ENCODE measurements at regions not wholly inside any gene's neighbourhood (a gene's known extent, or its start where the extent isn't known, plus 50 kb on each side); places are given as distances from the start of the nearest gene placed in this dataset.

DNA sequence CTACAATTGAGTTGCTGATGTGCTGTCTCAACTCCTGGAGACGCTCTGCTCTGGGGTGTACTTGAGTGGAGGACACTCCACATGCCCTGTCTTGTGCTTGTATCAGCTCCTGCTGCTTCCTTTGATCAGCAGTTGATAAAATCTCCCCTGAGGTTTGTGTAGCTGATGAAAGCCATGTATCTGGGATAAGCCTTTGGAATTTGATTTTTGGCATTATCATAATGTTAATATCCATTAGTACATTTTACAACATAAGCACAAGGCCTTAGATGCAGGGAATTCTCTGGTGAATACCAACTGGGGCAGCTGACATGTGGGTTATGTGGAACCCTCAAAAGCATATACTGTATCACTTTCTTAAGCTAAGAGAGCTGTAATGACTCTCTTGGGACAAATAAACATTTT lies 222.7 kb upstream of the ITGA4 start:
- intact Hi-C loops (cut with DNase I): no loop called here
- DNase-seq: no peak

DNA sequence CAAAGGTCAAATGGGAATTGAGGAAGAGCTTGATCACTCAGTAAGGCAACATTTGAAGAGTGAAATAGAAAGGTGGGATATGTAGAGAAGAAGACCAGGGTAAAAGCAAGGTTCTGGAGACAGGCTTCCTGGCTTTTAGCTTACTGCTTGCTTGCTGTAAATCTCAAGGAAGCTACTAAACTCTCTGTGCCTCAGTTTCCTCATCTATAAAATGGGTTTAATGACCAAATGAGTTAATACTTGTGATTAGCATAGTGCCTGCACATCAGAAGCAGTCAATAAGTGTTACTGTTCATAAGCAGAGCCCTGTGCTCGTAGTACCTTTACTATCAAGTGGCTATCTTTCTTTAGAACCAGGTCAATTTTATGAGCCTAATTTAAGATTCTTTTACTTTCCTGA lies 222.2 kb upstream of the ITGA4 start:
- intact Hi-C loops (cut with DNase I): no loop called here
- DNase-seq: no peak

- no peak for DNase-seq
- intact Hi-C loops (cut with DNase I): no loop called here
Observed at GRCh38 chr2:181235683-181236459, 221.3 kb upstream of the ITGA4 start.

GRCh38 chr2:181239201-181239799 lies 217.9 kb upstream of the ITGA4 start:
- intact Hi-C loops (cut with DNase I): no loop called here
- DNase-seq: no peak

GRCh38 chr2:181240844-181241243 lies 216.3 kb upstream of the ITGA4 start:
- intact Hi-C loops (cut with DNase I): no loop called here
- DNase-seq: no peak

DNA sequence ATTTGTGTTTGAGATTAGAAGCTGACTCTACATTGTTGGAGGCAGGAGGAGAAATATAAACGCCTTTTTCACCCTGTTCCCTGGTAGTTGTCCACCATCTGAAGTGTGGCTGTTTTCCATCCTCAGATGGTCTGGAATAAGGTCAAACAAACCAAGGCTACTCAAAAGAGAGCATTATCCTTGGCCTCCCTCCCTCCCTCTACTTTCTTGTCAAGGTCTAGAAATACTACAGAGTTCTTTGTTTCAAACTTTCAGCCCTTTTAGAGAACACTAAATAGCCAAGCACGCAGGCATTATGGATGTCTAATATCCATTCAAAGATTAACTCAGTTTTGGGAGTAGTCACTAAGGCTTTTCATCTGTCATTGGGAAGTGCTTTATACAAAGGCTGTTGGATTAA lies 215.8 kb upstream of the ITGA4 start:
- DNase-seq: no peak
- intact Hi-C loops (cut with DNase I): no loop called here

DNA sequence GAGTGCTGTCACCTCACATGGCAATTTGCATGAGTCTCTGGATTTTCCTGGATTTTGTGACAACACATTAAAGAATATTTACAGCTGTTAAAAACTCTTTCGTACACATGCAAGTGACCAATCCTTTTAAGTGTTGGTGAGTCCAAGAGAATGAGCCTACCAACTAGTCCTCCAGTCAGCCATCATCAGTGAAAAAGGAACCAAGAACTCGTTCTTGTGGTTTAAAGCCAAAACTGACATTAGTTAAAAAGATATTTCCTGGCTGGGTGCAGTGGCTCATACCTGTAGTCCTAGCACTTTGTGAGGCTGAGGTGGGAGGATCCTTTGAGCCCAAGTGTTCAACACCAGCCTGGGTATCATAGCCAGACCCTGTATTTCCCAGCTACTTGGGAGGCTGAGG lies 215.4 kb upstream of the ITGA4 start:
- intact Hi-C loops (cut with DNase I): no loop called here
- DNase-seq: no peak

DNA sequence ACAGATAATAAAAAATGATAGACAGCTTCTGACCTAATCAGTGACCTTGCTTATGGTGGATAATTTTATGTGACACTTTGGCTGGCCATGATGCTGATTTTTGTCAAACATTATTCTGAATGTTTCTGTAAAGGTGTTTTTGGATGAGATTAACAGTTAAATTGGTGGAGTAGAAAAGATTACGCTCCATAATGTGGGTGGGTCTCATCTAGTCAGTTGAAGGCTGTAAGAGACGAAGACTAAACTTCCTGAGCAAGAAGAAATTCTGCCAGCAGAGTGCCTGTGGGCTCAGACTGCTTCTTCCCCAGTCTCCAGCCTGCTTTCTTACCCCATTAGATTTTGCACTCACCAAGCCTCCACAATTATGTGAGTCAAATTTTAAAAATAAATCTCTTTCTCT lies 214.9 kb upstream of the ITGA4 start:
- no peak for DNase-seq
- intact Hi-C loops (cut with DNase I): no loop called here

GRCh38 chr2:181243319-181243718 lies 213.9 kb upstream of the ITGA4 start:
- DNase-seq: no peak
- intact Hi-C loops (cut with DNase I): no loop called here

DNA sequence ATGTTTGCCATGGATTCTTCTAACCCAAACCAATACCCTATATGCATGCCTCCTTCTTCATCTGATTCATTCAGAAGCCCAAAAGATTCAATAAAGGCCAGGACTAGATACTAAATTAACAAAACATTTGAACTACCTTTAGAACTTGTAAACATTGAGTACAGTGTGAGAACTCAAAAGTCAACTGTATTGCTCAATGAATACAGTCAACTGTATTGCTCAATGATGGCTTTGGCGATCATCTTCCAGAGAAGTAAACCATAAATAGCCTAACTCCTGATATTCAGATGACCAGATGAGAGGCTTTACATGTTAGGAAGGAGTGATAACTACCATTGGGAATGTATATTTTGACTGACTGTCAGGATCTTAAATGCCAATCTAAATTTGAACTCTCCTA lies 206.5 kb upstream of the ITGA4 start:
- no peak for DNase-seq
- intact Hi-C loops (cut with DNase I): no loop called here

- no peak for DNase-seq
- intact Hi-C loops (cut with DNase I): no loop called here
Observed at GRCh38 chr2:181252262-181253148, 204.7 kb upstream of the ITGA4 start.

DNA sequence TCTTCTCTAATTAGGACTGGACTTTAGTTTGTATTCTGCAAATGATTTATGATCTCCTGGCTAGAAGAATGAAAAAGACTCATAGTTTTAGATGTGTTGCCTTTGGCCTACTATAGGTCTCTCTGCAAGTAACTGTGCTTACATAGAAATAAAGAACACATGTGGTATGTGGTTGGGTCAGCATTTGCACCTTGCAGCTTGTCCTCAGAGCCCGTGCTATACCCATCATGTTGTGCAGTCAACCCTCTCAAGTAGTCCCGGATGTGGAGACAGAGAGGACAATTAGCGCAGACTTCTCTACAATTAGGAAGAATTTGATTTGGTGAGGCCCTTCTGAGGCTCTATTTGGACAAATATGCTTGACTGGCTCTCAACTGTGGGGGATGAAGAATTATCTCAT lies 203.7 kb upstream of the ITGA4 start:
- DNase-seq: no peak
- intact Hi-C loops (cut with DNase I): no loop called here

GRCh38 chr2:181255651-181256050 lies 201.5 kb upstream of the ITGA4 start:
- intact Hi-C loops (cut with DNase I): no loop called here

DNA sequence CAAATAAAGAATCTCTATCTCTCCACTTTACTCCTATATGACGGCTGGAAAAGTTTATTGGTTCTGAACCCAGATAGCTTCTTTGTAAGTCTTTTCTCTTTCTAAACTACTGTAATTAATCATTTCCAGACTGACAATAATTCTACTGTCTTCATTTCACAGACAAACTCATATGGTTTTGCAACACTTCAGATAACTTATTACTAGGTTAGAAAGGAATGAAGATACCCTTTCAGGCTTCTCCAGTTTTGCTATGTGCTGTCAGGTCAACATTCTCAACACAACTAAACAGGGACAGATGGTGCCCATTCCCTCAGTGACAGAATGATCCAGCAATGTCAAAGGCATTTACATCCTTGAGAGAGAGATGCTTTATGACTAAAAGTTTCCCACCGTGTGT lies 198.5 kb upstream of the ITGA4 start:
- no peak for DNase-seq
- intact Hi-C loops (cut with DNase I): no loop called here

More at GRCh38 chr2:181255651-181256050, 201.5 kb upstream of the ITGA4 start:
- no peak for DNase-seq

DNA sequence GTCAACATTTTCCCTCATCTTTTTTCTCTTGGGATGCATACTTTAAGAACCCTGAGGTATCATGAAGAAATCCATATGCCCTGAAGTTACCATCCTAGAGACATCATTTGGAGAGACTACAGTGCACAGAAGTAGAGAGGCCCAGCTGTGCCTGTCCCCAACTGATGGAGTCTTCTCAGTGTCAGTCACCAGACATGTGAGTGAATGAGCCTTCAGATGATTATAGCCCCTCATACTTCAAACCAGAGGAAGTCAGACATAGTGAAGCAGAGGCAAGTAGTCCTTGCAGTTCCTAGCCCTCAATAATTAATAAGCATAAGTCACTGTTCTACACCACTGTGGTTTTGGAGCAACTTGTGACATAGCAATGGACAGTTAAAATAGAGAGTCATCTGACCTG lies 194.4 kb upstream of the ITGA4 start:
- intact Hi-C loops (cut with DNase I): no loop called here
- DNase-seq: no peak

- DNase-seq: no peak
- intact Hi-C loops (cut with DNase I): no loop called here
Observed at GRCh38 chr2:181264001-181264400, 193.2 kb upstream of the ITGA4 start.

DNA sequence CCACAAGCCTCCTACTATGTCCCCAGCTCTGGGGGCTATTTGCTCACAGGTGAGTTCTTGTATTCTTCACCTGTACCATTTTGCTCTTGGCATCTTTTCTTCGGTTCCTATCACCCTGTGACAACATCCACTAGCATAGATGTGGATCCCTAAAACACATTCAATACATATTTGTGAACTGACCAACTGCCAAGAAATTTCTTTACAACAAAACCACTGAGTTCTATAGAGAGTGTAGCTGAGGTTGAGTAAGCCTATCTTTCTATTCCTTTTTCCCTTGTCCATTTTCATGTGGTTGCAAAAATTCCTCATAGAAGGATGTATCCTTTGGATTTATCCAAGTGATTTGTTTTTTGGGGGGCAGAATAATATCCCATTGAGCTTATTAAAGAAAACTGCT lies 192.7 kb upstream of the ITGA4 start:
- DNase-seq: no peak
- intact Hi-C loops (cut with DNase I): no loop called here

DNA sequence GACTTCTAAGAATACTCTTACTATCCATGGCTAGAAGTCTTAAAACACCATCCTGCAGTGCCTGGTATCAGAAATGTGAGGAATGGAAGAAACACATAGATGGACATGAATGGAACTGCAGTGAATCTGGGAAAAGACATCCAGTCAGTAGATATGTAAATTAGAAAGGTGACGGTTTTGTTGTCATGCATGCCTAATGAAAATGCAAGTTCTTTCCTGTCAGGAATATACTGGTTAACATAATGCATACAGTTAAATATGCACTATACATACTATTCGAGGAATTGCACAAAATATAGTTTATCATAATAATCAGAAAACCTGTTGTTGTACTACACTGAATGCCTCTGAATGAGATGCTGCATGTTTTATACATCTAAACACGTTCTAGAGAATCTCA lies 190.6 kb upstream of the ITGA4 start:
- DNase-seq: no peak
- intact Hi-C loops (cut with DNase I): no loop called here

- no peak for DNase-seq
- intact Hi-C loops (cut with DNase I): no loop called here
Observed at GRCh38 chr2:181268174-181268867, 188.9 kb upstream of the ITGA4 start.

- intact Hi-C loops (cut with DNase I): no loop called here
- no peak for DNase-seq
Observed at GRCh38 chr2:181273986-181274385, 183.2 kb upstream of the ITGA4 start.
